ENCODE measurements at regions not wholly inside any gene's neighbourhood (a gene's known extent, or its start where the extent isn't known, plus 50 kb on each side); places are given as distances from the start of the nearest gene placed in this dataset.
"Not testable (repeated sequence)": the region's sequence is repeated elsewhere in the genome, so short reads cannot be mapped to it uniquely, and the experiment has no call there.

- DNase-seq (ENCODE audit: low read depth): not testable (repeated sequence)
Measured at GRCh38 chr1:113305029-113305428, 85.3 kb upstream of the MAGI3 start.

- peak; percentile 6 for DNase-seq (ENCODE audit: low read depth)
Measured at GRCh38 chr1:113307771-113308445, 82.4 kb upstream of the MAGI3 start.

GRCh38 chr1:113312651-113313050 is 77.7 kb upstream of the MAGI3 start:
- not testable (repeated sequence) for DNase-seq (ENCODE audit: low read depth)

- no peak for DNase-seq (ENCODE audit: low read depth)
Measured at GRCh38 chr1:113314600-113314999, 75.7 kb upstream of the MAGI3 start.

GRCh38 chr1:113320272-113320671 is 70.0 kb upstream of the MAGI3 start:
- DNase-seq (ENCODE audit: low read depth): no peak

- DNase-seq (ENCODE audit: low read depth): no peak
Measured at GRCh38 chr1:113320972-113321680, 69.2 kb upstream of the MAGI3 start.

- no peak for DNase-seq (ENCODE audit: low read depth)
Measured at GRCh38 chr1:113321771-113322387, 68.4 kb upstream of the MAGI3 start.

GRCh38 chr1:113322439-113322838 is 67.9 kb upstream of the MAGI3 start:
- DNase-seq (ENCODE audit: low read depth): no peak

GRCh38 chr1:113325022-113325421 is 65.3 kb upstream of the MAGI3 start:
- no peak for DNase-seq (ENCODE audit: low read depth)

- no peak for DNase-seq (ENCODE audit: low read depth)
Measured at GRCh38 chr1:113326976-113327375, 63.3 kb upstream of the MAGI3 start.

GRCh38 chr1:113333056-113333455 is 57.3 kb upstream of the MAGI3 start:
- no peak for DNase-seq (ENCODE audit: low read depth)

GRCh38 chr1:113340038-113340437 is 50.3 kb upstream of the MAGI3 start:
- DNase-seq (ENCODE audit: low read depth): no peak
